ENCODE measurements at regions not wholly inside any gene's neighbourhood (a gene's known extent, or its start where the extent isn't known, plus 50 kb on each side); places are given as distances from the start of the nearest gene placed in this dataset.

DNA sequence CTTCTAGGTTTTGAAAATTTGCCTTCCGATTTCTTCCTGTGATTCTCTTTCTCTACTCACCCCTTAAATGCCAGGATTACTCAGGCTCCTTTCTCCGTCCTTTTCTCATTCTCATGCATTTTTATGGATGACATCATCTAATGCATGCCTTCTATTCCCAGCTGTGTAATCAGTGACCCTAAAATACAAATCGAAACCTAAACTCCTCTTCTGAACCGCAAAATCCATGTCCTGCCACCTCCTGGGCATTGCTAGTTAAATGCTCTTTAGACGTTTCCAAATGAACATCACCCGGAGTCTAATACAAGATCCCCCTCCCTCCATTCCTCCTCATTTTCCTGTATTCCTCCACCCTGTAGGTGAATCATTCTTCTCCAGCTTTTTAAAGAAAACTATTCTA is 1703.1 kb upstream of the FLRT2 start:
- in situ Hi-C loops (cut with HindIII; ENCODE audit: low pct_ligation_motif_present, low pct_unique_long_range_greater_than_20kb, low sequenced_read_pairs) = no loop called here
- DNase-seq = peak; percentile 11

DNA sequence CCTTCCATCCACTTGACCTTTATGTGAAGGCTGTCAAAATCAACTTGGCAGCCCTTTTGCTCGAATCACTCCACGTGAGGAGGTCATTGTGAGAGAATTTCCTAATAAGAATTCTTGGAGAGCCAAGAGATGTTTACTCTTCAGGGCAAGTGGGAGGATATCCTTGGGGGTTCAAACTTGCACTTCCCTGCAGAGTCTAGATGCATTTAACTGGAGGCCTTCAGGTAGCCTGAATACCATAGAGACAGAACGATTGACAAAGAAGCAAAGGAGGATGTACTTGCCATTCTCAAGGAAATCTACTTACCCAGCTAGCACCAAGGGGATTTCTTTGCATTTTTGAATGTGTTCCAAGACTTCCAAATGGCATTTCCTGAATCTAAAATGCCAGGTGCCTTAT is 1702.6 kb upstream of the FLRT2 start:
- in situ Hi-C loops (cut with HindIII; ENCODE audit: low pct_ligation_motif_present, low pct_unique_long_range_greater_than_20kb, low sequenced_read_pairs) = no loop called here
- DNase-seq = no peak

DNA sequence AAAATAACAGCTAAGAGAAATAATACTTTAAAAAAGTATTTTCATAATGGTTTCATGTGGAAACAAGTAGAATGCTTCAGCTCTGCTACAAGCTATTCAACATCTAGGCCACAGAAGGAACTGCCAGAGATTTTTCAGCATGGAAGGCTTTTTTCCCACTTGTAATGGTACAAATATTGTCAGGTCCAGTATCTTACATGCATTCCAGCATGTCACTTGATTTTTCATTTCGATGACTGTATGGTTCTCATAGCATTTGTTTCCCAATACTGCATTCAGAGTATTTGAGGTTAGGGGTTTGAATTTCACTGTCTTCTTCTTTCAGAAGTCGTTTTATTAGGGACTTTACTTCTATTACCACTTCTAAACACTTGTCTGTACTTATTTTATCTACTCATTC is 1701.5 kb upstream of the FLRT2 start:
- no peak for DNase-seq
- in situ Hi-C loops (cut with HindIII; ENCODE audit: low pct_ligation_motif_present, low pct_unique_long_range_greater_than_20kb, low sequenced_read_pairs) = no loop called here

DNA sequence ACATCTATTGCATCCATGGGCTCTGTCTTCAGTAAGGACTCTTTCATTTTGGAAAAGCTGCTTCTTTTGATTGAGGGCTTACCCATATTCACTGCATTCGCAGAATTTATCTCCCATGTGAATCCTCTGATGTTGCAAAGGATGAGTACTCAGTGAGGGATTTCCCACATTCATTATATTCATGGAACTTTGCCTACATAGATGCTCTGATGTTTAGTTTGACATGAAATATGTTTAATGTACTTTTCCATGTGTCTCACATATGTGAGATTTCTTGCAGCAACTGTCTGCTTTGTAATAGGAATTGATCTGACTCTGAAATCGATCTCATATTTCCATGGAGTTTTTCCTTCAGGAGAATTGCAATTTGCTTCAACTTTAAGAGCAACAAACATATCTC is 1699.6 kb upstream of the FLRT2 start:
- in situ Hi-C loops (cut with HindIII; ENCODE audit: low pct_ligation_motif_present, low pct_unique_long_range_greater_than_20kb, low sequenced_read_pairs) = no loop called here
- DNase-seq = no peak

DNA sequence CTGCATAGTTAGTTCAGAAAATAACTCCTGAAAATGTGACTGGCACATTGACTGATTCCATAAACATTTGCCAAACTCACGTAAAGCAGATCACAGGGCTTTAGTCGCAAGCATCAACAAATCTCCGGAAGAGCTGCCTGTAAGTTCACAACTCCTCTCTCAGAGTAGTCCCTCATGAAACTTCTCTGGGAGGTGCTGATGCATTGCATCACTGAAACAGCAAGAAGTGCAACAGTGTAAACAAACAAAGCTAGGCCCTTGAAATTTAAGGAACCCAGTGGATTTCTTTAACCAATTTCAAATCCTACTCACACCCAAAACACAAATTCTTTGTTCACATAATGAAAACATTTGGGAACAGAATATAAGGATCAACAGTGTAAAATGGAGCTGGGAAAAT is 1691.7 kb upstream of the FLRT2 start:
- in situ Hi-C loops (cut with HindIII; ENCODE audit: low pct_ligation_motif_present, low pct_unique_long_range_greater_than_20kb, low sequenced_read_pairs) = no loop called here
- no peak for DNase-seq

DNA sequence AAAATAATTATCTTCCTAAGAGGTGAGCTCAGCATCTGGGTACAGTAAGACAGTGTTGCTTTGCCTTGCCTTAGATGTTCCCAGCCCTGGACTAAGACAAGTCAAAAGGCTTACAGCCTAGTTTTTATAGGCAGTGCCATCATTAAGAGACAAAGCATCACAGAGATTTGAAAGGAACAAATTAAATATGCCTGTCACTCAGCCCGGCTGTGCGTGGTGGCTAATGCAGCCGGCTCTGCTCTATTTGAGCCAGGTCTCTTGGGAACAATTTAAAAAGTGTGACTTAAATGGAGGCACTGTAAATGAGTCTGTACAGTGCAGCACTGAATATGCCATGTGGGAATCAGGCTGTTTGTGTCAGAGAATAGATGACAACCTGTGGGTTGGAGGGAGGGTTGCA is 1687.4 kb upstream of the FLRT2 start:
- DNase-seq = no peak
- in situ Hi-C loops (cut with HindIII; ENCODE audit: low pct_ligation_motif_present, low pct_unique_long_range_greater_than_20kb, low sequenced_read_pairs) = no loop called here

DNA sequence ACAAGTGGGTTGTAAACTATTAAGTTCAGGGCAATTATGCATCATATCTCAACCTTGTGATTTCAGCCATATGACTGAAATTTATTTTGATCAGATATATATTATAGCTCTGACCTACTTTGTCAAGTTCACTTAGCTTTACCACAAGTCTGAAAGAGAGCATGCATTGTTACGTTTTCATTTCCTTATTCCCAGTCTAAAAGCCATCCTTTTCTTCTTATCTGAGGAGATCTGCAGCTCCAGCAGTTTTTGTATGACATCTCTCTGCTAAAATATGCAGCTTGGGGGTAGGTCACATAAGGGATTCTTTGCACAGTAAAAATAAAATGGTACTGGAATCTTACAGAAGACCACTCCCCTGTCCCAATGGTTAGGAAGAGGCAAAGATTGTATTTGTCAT is 1682.8 kb upstream of the FLRT2 start:
- DNase-seq = no peak
- in situ Hi-C loops (cut with HindIII; ENCODE audit: low pct_ligation_motif_present, low pct_unique_long_range_greater_than_20kb, low sequenced_read_pairs) = no loop called here

DNA sequence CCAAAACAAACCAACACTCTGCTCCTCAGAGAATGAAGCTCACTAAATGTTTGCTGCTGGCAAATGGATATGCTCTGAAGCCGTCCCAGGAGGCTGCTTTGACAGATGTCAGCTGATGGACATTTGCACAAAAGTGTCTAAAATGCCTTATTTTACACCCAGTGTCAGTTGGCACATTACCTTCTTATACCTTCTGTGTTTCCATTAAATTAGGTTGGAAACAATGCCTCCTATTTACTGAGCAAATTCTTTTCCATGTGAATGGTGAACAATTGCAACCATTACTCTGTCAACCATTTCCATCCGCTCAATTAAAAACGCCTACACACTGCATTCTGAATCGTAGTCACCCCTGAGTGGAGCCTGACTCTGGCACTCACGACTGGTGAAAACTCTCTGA is 1679.9 kb upstream of the FLRT2 start:
- in situ Hi-C loops (cut with HindIII; ENCODE audit: low pct_ligation_motif_present, low pct_unique_long_range_greater_than_20kb, low sequenced_read_pairs) = no loop called here
- DNase-seq = no peak

DNA sequence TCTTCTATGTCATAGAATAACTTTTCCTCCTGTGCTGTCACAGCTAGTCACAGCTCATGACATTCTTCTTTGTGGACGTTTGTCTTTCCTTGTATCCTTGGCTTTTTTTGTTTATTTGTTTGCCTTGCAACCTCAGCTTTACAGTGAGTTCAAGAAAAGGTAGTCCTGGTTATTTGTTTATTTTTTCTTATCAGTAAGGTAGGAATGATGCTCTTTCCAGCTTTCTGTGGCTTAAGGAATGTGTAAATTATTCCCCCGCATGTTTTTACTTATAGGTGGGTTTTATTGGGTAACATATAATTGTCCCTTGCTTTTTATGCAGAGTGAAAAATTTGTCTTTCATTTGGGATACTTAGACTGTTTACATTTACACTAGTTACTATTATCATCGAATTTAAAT is 1673.6 kb upstream of the FLRT2 start:
- DNase-seq = no peak
- in situ Hi-C loops (cut with HindIII; ENCODE audit: low pct_ligation_motif_present, low pct_unique_long_range_greater_than_20kb, low sequenced_read_pairs) = no loop called here

DNA sequence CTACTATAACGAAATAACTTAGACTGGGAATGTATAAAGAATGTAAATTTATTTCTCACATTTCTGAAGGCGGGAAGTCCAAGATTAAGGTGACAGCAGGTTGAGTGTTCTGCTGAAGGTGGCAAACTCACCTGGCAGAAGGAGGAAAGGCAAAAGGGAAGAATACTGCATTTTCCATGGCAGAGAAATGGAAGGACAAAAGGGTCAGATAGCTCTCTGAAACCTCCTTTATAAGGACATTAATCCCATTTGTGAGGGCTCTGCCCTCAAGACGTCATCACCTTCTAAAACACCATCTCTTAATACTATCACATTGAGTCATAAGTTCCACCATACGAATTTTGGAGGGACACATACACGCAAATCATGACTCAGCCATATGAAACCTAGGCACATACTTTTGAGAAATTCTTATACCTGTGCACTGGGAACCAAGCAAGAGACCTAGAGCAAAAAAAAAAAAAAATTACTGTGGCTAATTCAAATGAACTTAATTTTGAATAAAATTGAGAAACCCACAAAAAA is 1669.3 kb upstream of the FLRT2 start:
- in situ Hi-C loops (cut with HindIII; ENCODE audit: low pct_ligation_motif_present, low pct_unique_long_range_greater_than_20kb, low sequenced_read_pairs) = no loop called here
- no peak for DNase-seq

DNA sequence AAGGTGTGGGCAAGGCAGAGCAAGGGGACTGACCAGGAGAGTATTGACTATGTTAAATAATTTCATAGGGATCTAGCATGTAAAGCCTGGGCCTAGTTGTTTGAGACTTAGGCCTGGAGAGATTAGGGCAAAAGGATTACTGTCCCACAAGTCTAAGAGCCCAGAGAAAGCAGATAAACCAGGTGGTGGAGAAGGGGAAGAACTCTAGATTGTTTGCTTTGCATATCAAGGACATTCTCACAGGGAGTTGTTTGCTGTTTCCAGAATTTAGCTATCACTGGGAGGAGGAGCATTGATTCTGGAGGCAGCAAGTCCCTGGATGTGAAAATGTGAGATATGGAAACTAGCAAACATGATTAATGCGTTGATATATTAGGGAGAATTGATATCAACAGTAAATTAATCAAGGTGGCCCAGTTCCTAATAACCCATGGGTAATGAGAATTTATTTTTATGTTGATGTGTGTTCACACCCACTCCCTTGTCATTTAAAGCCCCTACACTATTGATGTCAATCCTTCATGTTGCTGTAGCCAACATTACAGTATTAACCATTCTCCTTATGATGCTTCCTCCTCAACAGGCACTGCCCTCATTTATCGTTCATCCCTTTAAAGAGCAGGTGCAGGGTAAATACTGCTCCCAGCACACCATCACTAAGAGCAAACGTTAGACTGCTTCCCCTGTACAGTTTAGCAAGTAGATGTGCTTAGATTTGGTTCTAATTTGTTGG is 1666.7 kb upstream of the FLRT2 start:
- no peak for DNase-seq
- in situ Hi-C loops (cut with HindIII; ENCODE audit: low pct_ligation_motif_present, low pct_unique_long_range_greater_than_20kb, low sequenced_read_pairs) = no loop called here

DNA sequence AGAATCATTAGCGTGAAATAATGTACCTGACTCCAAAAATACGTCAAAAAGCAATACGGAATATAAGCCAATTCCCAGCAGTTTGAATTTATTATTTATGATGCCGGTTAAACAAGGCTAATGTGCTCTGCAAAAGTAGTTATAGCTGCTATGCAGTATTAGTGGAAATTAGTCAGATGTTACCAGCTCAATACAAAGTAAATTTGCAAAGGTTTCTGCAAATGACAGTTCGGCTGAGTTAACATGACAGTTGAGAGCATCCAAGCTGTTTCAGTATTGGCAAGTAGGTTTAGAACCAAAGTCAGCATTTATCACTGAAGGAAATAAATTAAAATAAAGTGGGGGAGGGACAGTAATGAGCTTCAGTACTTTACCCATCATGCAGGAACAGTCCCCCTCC is 1665.8 kb upstream of the FLRT2 start:
- no peak for DNase-seq

DNA sequence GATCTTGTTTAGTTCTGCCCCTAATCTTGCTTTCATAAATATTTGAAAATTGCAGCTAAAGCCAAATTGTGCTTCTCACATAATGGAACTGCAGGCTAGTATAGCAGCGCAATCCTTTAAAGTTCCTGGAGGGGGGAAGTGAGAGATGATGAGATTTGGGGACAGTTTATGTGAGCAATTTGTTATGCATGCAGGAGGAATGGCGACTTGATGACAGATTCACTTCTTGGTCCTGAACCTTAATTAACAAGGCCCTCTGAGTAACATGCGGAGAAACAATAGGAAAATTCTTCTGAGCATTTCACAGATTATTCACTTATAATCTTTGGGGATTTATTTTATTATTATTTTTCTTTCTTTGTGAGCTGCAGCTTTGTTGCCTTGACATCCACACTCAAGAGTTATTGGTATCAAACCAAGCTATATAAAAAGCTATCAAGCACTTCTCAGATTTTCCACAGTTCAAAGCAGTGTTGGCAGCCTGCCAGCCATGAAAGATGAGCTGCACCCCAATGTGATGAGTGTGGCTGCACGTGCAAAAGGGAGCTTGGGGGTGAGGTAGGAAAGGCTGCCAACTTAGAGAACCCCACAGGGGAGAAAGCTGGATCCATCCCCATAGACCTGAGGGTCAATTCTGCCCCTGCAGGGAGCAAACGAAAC is 1662.2 kb upstream of the FLRT2 start:
- no peak for DNase-seq
- in situ Hi-C loops (cut with HindIII; ENCODE audit: low pct_ligation_motif_present, low pct_unique_long_range_greater_than_20kb, low sequenced_read_pairs) = no loop called here

More for the DNA sequence above, 1665.8 kb upstream of the FLRT2 start:
- in situ Hi-C loops (cut with HindIII; ENCODE audit: low pct_ligation_motif_present, low pct_unique_long_range_greater_than_20kb, low sequenced_read_pairs) = no loop called here

DNA sequence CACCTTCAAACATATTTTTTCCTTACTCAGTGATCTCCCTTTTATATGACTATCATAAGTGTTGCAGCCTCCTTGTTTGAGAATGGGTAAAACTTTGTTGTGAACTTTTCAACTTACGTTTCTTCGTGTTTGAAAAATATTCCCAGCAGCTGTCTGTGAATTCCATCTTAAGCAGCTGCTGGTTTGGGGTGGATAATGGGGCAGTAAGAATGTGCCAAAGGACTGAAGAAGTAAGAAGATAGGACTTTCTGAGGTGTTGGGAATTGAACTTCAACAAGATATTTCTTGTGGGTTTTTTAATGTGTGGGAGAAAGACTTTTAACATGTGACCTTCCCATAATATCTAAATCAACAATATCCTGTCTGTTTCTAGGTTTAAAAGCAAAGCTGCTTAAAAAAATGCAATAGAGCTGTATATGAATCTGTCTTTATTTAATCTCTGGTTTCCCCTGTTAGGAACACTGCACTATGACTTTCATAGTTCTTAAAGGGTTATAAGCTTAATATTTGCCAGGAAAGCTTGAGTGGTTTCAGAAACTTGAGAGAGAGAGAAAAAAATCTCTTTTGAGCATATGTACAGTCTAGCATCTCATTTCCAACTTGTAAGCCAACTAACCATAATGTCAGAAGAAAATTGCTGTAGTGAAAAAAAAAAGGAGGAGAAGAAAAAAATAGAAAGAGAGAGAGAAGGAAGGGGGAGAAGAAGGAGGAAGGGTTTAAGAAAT is 1659.2 kb upstream of the FLRT2 start:
- in situ Hi-C loops (cut with HindIII; ENCODE audit: low pct_ligation_motif_present, low pct_unique_long_range_greater_than_20kb, low sequenced_read_pairs) = no loop called here
- no peak for DNase-seq

DNA sequence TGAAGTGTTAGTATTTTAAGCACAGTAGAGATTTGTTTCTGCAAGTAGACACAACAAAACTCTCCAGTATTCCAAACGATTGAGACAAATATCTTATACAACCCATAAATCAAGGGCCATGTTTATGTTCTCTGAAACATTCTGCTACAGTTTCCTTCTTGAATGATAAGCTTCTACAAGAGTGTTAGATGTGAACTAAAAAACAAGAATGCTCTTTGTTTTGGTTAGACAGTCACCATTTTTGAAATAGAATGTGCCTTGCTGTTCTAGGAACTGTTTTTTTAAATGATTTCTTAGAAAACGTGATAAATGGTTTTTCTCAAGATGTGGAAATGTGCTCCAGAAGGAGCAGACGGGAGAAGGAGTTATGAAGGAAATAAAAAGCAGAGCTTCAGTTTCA is 1656.3 kb upstream of the FLRT2 start:
- in situ Hi-C loops (cut with HindIII; ENCODE audit: low pct_ligation_motif_present, low pct_unique_long_range_greater_than_20kb, low sequenced_read_pairs) = no loop called here
- DNase-seq = no peak

DNA sequence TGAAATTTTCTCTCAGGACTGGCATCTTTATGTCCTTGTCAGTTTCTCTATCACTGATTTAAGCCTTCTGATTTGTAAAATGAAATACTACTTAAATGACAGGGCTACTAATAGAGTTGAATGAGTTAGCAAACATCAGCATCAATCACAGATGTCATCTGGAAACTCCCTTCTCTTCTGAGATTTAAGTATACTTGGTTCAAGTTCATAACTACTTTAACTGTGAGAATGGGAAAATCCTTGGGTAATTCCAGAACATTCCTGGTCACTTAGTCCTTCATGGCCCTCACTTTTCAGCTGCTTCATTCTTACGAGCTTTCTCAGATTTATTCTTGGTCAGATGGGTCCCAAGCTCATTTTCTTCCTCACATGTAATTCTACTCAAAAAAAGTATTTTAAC is 1655.3 kb upstream of the FLRT2 start:
- DNase-seq = no peak

DNA sequence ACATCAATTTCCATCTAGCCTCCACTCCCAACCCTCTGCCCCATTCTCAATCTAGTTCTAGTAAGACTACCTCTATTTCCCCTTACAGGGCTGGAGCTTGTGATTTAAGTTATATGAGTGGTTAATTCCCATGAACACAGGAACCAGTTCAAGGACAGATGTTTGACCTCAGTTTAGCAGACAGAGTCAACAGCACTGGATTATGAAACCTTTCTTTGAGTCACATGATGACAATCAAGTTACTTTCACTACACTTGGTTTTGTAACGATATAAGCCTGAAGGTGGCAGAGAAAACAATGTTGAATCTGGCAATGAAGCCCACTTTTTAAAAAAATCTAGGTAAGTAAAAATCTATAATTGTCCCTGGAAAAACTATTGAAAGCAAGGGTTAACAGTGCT is 1646.2 kb upstream of the FLRT2 start:
- in situ Hi-C loops (cut with HindIII; ENCODE audit: low pct_ligation_motif_present, low pct_unique_long_range_greater_than_20kb, low sequenced_read_pairs) = no loop called here
- no peak for DNase-seq

More for the DNA sequence above, 1655.3 kb upstream of the FLRT2 start:
- in situ Hi-C loops (cut with HindIII; ENCODE audit: low pct_ligation_motif_present, low pct_unique_long_range_greater_than_20kb, low sequenced_read_pairs) = no loop called here

DNA sequence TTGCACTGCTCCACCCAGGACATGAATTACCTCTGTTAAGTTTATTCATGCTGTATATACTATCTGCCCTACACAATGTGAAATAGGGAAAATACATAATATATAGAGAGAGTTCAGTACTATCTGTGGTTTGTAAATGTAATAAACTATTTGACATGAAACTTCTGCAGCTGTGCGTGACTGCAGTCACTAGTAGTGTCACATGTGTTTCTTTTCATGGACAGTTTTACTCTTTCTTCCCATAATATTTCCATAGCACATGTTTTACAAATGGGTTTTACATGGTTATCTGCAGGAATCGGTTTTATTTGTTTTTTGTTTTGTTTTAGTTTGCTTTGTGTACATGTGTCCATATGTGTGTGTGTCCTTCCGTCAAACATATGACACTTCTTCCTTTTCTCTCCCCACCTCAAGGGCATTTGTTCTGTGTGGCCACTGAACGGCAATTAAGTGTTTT is 1644.1 kb upstream of the FLRT2 start:
- no peak for DNase-seq
- in situ Hi-C loops (cut with HindIII; ENCODE audit: low pct_ligation_motif_present, low pct_unique_long_range_greater_than_20kb, low sequenced_read_pairs) = no loop called here

DNA sequence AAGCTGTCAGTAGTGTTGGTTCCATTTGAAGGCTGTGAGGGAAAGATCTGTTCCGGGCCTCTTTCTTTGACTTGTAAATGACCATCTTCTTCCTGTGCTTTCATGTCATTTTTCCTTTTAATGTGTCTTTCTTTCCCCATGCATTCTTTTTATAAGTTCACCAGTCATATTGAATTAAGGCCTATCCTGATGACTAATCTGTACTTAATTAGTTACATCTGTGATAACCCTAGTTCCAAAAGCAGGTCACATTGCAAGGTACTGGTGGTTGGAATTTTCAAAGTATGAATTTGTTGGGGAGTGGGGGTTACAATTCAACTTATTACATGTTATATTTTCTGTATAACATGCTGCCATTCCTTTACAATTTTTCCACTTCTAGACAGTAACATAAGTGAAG is 1642.1 kb upstream of the FLRT2 start:
- no peak for DNase-seq
- in situ Hi-C loops (cut with HindIII; ENCODE audit: low pct_ligation_motif_present, low pct_unique_long_range_greater_than_20kb, low sequenced_read_pairs) = no loop called here
